Amniotic epithelial cell (primary cell): ENCODE measurements at regions not wholly inside any gene's neighbourhood (a gene's known extent, or its start where the extent isn't known, plus 50 kb on each side); places are given as distances from the start of the nearest gene placed in this dataset.

Source experiments
- DNase-seq: peaks from one replicate; pipeline ENCODE4 v3.0.0-alpha.2; 2010; ENCODE audit warnings: low read depth

DNA sequence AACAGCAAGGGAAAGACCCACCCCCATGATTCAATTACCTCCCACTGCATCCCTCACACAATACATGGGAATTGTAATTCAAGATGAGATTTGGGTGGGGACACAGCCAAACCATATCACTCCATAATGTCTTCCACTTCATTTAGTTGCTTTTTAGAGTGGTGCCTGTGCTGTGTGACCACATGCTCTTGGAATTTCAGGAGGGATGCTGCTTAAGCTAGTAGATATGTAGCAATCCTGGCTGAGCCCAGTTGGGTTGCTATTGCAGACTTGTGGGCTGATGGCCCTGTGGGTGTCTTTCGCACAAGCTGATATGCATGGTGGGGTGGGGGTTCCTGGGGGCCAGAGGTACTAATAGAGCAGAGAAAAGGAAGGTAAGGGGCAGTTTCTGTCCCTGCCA, 160.4 kb upstream of the SYT6 start:
- peak; percentile 53 for DNase-seq

DNA sequence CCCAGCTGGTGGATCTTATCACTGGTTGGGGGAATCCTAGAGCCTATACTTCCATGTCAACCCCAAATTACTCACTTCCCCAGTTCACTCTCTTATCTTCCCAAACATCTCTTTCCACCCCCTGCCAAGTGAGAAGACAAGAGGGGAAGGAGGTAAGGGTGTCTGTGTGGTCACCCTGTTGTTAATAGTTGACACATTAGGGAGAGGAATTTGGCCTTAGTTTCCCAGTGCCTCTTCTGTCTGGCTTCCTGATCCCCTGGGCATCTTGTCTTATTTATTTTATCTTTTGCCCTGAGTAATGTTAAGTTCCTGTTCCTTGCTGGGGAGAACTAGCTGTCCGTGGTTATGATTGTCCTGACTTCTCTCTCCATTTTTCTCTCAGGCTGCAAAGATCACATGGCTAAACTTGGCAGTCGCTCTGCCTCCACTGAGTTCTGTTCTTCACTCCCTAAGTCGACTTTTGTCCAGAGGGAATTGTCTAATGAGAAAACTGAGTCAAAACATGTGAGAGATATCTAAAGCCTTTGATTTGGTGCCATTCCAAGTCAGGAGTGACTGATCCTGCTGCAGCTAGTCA, 157.1 kb upstream of the SYT6 start:
- peak; percentile 48 for DNase-seq

DNA sequence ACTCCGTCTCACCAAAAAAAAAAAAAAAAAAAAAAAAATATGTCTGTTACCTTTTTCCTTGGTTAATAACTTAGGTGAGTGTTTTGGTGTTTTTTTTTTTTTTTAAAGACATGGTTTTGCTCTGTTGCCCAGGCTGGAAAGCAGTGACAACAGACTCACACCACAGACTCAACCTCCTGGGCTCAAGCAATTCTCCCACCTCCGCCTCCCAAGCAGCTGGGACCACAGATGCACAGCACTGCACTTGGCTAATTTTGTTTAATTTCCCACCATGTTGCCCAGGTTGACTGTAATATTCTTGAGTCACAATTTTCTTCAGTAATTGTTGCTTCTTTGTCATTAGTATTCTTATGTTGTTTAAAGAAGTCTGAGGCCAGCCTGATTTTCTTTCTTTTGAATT, 149.2 kb upstream of the SYT6 start:
- no peak for DNase-seq

DNA sequence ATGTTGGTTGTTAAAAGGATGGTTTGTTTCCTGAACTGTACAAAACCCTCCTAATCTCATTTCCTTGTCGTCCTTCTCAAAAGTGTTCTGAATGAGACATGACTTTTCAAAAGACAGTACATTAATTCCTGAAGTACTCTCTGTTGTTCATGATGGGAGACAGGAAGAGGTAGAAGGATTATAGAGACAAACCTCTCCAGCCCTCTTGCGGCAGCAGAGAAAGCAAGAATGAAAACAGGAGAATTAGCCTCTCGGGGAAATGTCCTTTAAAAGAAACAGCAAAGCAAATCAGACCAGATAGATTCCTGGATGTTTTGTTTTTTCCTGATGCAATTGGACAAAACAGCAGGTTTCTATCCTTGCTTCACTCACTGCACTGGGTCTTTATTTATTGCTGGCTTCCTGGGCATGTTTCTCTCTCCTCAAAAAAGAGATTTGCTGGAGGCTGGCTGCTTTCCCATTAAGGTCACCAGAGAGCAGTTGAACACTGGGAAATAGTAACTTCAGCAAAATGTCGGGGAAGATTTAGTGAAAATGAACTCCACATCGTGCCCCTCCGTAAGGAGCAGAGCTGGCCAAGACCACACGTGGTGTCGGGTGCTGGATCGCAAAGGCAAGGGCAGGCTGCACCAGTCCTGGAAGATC, 145.8 kb upstream of the SYT6 start:
- DNase-seq, result no peak

DNA sequence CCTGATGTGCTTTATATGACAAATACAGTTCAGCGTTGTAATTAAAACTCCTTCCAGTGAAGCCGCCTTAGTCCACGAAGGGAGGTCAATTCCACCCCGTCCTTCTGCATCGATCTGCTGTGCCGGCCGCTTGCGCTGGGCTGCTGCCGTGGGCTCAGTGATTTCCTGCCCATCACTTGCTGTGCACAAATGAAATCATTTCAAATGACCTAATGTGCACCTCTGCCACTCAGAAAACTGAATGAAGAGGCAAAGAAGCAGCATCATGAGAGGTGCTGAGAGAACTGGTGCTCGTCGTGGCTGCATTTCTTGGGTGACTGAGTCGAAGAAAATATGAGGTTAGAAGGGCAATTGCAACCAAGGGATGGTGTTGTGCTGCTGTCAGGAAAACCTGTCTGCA, 144.3 kb upstream of the SYT6 start:
- no peak for DNase-seq

DNA sequence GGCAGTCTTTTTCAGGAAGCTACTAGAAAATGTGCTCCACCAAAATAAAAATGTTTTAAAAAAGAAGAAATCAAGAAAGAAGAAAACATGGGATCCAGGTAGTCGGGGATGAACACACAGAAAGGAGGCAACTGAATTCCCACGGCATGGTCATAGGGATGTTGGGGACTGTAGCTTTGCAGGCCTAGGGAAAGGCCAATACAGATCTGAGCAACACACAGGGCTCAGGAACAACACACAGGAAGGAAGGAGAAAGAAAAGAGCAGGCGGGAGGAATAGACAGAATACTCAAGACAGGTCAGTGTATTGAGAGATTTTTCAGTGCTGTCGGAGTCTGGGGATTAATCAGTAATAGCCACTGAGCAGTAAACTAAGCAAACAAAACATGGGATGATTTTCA, 142.7 kb upstream of the SYT6 start:
- no peak for DNase-seq

DNA sequence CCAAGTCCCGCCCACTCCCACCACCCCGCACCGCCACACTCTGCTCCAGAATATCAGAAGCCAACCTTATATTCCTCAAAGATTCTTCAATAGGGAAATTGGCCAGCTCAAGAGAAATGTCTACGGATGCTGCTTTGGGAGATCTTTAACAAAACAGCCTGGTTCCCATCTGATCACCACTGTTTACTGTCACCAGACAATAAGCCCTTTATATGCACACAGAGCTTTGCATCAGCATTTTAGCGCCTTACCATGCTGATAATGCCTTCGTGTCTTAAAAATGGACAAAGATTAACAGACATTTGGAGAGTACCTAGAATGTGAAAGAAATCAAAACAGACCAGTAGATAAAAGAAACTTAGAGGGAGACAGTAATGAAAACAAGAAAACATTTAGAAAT, 141.7 kb upstream of the SYT6 start:
- DNase-seq, result no peak

DNA sequence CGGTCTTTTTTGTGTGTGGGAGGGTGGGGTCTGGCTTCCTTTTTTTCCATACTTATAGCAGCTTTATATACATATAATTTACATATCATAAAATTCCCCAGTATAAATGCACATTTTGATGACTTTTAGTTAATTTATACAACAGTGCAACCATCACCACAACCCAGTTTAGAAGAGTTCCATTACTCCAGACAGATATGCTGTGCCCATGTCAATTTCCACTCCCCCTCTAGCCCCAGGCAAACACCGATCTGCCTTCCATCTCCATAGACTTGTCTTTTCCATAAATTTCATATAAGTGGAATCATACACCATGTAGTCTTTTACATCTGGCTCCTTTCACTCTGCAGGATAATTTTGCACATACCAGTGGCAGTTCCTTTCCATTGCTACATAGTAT, 139.2 kb upstream of the SYT6 start:
- no peak for DNase-seq

DNA sequence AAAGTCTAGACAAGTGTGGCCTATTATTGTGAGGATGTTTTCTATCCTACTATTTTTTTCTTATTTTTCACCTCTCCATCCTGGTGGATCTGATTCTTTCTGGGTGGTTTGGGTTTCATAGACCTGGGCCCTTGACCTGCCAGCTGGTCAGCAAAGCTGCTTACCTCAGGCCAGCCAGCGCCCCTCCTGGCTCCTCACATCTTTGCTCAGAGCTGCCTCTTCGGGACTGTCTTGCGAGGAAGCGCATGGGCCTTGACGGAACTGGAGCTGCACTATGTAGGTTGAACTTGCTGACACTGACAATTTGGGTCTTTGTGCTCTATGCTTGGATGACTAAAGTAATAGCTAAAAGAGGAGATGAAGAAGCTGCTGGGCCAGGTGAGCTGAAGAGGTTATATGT, 138.5 kb upstream of the SYT6 start:
- no peak for DNase-seq

DNA sequence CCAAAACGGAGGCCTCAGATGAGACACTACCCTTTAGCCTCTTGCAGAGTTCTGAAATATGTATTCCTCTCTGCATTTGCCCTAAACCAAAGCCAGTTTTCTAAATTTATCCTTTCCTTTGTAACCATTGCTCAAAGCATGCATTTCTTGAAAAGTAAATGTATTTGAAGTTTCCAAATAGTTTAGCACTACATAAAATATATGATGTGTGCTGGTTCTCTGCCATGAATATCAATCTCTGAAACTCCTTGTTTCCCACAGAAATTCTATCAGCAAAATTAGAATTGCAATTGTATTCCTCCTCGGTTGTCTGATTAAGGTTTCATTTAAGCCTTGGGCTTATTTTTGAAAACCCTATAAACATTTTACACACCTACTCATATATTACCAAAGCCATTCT, 137.1 kb upstream of the SYT6 start:
- DNase-seq, result no peak

DNA sequence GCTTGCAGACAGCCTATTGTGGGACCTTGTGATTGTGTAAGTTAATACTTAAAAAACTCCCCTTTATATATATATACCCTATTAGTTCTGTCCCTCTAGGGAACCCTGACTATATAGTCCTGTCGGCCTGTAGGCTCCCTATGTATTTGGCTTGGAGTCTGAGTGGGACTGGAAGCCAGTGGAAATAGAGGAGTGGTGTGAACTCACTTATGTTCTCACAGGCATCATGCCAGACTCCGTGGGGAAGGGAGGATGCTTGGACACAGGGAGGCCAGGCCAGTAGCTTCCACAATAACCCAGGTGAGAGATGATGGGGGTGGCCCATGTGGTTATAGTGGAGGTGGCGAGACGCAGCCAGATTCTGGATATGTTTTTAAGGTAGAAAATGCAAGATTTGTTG, 136.7 kb upstream of the SYT6 start:
- DNase-seq, result no peak

DNA sequence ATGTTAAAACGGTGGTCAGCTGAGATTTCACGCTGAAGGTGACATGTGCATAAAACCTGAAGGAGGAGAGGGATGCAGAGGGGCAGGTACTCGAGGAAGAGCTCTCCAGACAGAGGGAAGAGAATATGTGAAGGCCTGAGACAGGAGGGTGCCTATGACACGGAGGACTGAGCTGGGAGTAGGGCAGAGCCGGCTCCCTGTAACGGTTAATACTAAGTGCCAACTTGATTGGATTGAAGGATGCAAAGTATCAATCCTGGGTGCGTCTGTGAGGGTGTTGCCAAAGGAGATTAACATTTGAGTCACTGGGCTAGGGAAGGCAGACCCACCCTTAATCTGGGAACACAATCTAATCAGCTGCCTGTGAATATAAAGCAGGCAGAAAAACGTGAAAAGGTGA, 136.2 kb upstream of the SYT6 start:
- DNase-seq, result no peak

DNA sequence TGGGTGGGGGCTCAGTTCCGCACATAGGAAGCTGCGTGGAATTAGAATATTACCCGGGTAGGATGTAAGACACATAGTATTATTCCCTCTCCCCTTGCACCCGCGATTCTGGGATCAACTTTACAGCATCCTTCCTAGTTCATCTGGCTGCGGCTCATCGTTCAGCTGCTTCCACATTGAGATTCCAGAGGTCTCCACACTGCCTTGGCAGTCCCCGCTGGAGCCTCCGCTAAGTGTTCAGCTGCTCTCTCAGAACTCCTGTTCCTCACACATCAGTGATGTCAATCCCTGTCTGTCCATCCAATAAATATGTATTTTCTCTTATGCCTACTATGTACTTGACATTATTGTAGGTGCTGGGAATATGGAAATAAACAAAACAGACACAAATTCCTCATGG, 135.6 kb upstream of the SYT6 start:
- no peak for DNase-seq

DNA sequence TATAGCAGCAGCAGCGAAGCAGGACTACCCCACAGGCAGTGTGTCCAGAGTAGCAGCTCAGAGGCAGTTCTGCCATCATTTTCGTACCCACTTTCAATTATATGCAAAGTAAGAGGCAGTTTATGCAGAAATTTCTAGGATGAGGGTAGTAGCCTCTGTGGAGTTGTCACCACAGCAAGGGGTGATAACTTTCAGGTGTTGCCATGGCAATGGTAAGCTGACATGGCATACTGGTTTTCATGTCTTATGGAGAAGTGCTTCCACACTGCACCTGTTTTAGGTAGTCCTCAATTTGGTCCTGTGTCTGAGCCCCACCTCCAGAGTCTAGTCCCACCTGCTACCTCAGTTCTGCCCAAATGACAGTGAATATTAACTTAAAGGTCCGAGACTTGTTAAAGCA, 133.3 kb upstream of the SYT6 start:
- DNase-seq, result no peak

DNA sequence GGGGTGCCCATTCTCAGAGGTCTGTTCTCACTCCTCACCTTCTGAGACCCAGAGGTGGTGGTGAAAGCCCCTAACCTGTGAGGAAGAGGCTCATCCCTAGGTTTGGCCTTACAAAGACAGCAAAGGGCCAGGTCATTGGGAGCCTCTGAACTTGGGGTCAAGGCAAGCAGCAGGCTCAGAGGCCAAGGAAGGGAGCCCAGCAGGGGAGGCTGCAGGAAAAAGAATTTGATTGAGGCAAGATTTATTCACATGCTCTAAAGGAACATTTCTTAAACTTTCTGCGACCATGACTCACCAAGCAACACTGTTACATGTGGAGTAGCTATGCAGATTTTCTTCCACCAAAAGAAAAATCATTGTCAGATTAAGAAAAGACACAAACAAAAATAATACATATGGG, 132.5 kb upstream of the SYT6 start:
- DNase-seq, result peak; percentile 31

DNA sequence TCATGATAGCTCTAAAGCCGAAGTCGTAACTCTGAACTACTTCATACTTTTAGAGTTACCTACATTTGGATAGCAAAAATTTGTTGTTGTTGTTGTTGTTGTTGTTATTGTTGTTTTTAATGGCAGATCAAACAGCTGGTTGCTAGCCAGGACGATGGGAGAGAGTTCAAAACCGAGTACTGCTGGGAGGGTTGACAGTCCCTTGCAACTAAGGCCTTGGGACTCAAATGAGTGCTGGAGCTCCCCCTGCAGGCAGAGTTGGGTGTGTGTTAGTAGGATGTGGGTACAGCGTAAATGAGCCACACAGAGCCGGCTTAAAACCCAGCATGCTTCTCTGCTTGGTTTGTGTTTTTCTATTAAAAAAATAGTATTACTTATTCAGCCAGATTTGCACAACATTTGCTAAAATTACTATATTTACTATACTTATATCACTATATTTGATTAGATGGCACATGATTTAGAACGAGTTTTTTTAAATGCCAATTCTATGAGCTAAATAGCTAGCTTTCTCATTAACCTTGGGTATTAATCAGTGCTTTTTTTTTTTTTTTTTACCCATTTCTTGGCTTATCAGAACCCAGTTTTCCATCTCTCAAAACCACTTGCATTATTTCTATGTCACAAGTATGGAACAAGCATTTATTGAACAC, 129.2 kb upstream of the SYT6 start:
- DNase-seq, result peak; percentile 83

DNA sequence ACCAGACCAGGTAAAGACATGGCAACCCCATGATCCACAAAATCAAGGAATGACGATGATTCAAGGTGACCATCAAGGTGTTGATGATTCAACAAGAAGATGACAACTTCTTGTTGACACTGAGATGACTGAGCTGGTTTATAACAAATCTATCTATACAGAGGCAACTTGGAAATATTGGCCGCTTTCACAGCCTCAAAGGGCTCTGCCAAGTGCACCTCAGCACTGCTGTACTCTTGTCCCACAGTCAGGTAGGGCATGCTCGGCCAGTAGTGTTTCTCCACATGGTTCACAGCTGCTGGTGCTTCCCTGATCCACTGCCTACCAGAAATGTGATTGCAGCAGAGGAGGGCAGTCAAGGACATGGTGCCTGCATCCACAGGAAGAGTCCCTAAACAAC, 125.2 kb upstream of the SYT6 start:
- no peak for DNase-seq

DNA sequence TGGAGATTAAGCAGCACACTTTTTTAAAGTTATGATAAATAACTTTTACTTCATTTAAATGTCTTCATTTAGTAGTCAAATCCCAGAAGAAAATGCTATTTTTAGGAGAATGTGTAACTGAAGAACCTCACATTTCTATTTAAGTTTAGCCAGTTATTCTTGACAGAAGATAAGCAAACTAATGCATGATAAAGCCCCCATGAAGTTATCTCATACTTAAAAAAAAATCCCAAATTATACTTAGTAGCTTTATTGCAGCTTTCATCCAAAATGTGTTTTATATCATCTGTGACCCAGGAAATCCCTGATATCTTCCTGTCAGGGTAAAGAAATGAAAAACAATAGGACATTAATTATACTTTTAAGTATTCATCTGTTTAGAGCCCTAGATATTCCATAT, 124.8 kb upstream of the SYT6 start:
- DNase-seq, result no peak

DNA sequence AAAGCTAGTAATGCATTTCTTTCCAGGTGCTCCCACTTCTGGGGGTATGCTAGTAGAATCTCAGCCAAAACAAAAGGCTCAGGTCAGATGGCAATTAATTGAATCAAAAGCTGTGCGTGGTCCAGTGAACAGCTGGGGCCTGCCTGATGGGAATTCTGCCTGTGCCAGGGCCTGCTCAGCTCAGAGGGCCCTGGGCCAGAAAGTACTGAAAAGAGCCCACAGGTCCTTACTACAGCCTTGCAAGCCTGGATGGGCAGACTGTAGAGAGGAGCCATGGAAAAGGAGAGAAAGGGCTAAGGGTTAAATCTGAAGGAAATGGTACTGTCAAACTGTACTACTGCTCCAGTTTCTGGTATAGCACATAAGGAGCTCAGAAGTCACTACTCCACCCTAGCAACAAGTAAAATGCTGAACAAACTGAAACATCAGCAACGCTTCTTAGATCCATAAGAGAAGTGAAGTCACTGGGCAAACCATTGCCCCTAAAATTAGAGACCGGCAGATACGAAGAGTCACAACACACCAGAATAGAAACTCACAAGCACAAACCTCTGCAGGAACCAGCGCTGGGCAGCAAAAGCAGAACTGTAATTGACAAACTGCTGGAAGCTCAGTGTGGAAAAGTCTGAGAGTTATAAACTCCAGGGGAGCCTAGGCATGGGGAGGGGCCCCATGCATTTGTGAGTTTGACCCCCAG, 121.1 kb upstream of the SYT6 start:
- DNase-seq, result no peak

DNA sequence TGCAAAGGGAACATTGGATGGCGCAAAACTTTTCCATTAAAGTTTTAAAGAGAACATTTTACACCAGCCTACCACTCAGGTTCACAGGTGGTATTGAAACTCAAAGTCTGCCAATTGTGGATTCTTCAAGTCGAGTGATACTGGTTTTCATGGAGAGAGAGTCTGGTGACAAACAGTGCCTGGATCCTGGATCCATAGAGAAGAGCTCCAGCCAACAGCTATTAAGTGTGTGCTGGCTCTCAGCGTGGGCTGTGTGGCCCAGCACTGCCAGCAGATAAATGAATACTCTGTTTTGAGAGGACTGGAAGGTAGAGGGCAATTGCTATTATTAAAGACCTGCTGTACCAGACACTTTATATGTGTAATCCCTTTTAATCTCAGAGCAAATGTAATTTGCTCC, 118.9 kb upstream of the SYT6 start:
- no peak for DNase-seq

DNA sequence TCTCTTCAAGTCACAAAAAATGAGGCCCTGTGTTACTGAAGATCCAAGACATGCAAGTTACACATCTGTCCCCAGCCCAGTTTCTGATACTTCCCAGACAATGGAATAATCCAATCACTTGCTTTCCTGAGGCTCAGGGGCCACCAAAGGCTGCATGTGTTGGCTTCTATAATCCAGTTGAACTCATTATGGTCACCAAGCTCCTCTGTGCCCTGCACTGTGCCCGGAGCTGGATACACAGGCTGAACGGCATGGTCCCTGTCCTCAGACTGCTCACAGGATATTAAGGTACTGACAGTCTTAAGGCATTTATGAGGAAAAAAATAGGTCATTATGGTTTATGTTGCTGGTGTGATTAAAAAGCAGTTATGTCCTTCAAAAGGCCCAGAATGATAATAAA, 117.0 kb upstream of the SYT6 start:
- no peak for DNase-seq

DNA sequence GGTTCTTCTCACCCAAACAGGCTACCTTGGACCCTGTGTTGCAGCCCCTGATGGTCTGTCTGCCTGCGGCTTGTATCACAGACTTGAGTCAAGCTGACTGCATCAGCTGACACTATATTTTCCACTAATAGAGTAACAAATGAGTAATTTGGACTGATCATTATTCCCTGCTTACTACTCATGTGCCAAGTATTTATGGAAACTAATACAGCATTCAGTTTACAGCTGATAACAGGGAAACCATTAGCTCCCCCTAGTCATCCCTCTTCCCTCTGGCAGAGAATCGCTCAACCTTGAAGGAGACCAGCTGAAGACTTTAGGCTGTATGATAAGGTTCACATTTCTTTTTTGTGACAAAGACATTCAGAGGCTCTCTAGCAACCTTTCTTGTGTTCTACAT, 116.6 kb upstream of the SYT6 start:
- DNase-seq, result no peak

DNA sequence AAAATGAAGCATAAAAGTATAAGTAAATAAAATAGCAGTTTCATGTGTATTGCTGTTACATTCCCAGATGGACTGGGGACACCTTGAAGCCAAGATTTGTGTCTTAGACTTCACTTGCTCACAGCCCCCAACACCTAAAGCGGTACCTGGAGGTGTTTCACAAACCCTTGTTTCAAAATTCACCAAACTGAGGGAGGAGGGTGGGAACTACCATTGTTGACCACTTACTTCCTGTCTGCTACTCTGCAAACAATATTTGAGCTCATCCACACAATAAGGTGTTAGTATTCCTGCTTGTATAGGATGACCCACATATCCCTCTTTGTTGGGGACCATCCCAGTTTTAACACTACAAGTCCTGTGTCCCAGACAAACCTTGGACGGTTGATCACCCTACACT, 115.9 kb upstream of the SYT6 start:
- DNase-seq, result no peak
